ENCODE measurements at regions not wholly inside any gene's neighbourhood (a gene's known extent, or its start where the extent isn't known, plus 50 kb on each side); places are given as distances from the start of the nearest gene placed in this dataset.
"Not testable (repeated sequence)": the region's sequence is repeated elsewhere in the genome, so short reads cannot be mapped to it uniquely, and the experiment has no call there.

DNA sequence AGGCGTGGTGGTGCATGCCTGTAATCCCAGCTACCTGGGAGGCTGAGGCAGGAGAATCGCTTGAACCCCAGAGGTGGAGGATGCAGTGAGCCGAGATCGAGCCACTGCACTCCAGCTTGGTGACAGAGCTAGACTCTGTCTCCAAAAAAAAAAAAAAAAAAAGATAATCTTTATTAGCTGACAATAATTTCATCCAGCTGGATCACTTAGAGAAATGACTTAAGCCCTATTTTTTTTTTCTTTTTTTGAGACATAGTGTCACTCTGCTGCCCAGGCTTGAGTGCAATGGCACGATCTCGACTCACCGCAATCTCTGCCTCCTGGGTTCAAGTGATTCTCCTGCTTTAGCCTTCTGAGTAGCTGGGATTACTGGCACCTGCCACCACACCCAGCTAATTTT is 51.6 kb upstream of the MAP4K4 start:
- H3K27me3 ChIP-seq, H3K36me3 ChIP-seq, DNase-seq, H3K9me3 ChIP-seq, H3K4me3 ChIP-seq: not testable (repeated sequence)

DNA sequence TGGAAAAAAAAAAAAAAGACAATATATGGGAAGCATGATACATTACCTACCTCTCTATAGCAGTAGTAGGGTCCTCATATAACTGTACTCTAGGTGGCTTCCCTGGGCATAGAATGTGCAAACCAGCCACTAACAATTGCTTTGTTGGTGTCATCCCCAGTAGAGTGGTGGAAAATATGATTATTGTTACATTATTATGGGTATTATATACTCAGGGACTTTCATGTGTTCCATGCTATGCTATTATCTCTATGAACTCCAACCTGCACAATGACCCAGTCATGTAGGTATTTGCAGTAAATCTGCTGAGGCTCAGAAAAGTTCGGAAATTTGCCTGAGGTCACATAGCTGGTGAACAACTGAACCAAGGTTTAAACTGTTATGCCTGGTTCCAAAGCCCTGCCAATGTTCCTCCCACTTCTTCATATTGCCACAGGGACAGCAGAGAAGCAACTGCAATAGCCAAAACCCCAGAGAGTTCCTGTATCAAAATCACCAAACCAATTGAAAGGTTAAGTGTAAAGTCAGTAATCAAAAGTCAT is 52.6 kb upstream of the MAP4K4 start:
- Histone ChIP-seq H3K9me3 (peaks cover 1% of the 10 kb centered on the region; the same call in 1 of the 2 replicates), H3K4me3 (no peak overlapping the region), H3K36me3 (no peaks in the 10 kb centered on the region), H3K27me3 (no peaks in the 10 kb centered on the region)
- DNase-seq: no peak

- H3K4me3 ChIP-seq: no peak overlapping the region
- no peaks in the 10 kb centered on the region for H3K36me3 ChIP-seq
- no peak for DNase-seq
- peaks cover 1% of the 10 kb centered on the region; the same call in 1 of the 2 replicates for H3K9me3 ChIP-seq
- H3K27me3 ChIP-seq: no peaks in the 10 kb centered on the region
These were observed 54.4 kb upstream of the MAP4K4 start for GRCh38 chr2:101643004-101643524.

GRCh38 chr2:101638817-101639605 is 58.5 kb upstream of the MAP4K4 start:
- DNase-seq: no peak
- H3K9me3 ChIP-seq: peaks cover 1% of the 10 kb centered on the region; the same call in 1 of the 2 replicates

GRCh38 chr2:101638181-101638711 is 59.3 kb upstream of the MAP4K4 start:
- DNase-seq: no peak
- no peaks in the 10 kb centered on the region for H3K27me3 ChIP-seq
- H3K4me3 ChIP-seq: no peak overlapping the region
- H3K36me3 ChIP-seq: no peaks in the 10 kb centered on the region
- H3K9me3 ChIP-seq: peaks cover 1% of the 10 kb centered on the region; the same call in 1 of the 2 replicates

More at GRCh38 chr2:101638817-101639605, 58.5 kb upstream of the MAP4K4 start:
- Histone ChIP-seq H3K27me3 (no peaks in the 10 kb centered on the region), H3K36me3 (no peaks in the 10 kb centered on the region), H3K4me3 (no peak overlapping the region)

DNA sequence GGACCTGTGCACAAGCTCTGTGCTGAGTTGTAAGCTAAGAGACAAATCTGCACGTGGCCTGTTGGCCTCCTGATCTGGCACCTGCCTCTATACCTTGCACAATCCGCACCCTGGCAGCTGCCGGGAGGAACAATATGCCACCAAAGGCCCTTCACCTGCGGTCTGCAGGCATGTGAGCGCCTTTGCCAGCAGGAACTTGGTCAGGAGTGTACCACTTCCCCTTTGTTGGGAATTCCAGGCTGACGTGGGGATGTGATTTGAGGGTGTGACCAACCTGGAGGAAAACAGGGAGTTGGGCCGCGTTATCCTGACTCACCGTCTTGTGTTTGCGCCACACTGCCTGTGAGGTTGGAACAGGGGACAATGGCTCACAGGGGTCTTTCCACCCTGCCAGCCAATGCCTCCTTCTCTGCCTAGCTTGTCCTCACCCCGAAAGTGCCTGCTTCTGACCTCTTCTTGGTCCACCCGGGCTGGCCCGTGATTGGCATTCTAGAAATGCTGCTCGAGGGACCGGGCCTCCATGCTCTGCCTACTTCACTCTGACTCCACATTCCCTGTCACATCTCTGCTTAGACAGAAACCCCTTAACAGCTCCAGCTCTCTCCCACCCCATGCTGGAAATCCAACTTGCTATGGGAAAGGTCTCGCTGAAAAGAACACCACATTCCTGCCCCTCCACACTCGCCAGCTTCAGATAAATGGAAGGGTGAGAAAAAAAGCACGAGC is 67.1 kb upstream of the MAP4K4 start:
- no peak for DNase-seq
- no peak overlapping the region for H3K4me3 ChIP-seq
- H3K9me3 ChIP-seq: no peaks in the 10 kb centered on the region
- no peaks in the 10 kb centered on the region for H3K36me3 ChIP-seq
- no peaks in the 10 kb centered on the region for H3K27me3 ChIP-seq

- H3K36me3 ChIP-seq: no peaks in the 10 kb centered on the region
- no peaks in the 10 kb centered on the region for H3K27me3 ChIP-seq
- no peaks in the 10 kb centered on the region for H3K9me3 ChIP-seq
- no peak overlapping the region for H3K4me3 ChIP-seq
- DNase-seq: no peak
These were observed 69.5 kb upstream of the MAP4K4 start for GRCh38 chr2:101628030-101628392.

GRCh38 chr2:101627285-101628029 is 70.0 kb upstream of the MAP4K4 start:
- no peaks in the 10 kb centered on the region for H3K9me3 ChIP-seq
- no peaks in the 10 kb centered on the region for H3K27me3 ChIP-seq
- no peak for DNase-seq
- H3K36me3 ChIP-seq: no peaks in the 10 kb centered on the region
- no peak overlapping the region for H3K4me3 ChIP-seq

DNA sequence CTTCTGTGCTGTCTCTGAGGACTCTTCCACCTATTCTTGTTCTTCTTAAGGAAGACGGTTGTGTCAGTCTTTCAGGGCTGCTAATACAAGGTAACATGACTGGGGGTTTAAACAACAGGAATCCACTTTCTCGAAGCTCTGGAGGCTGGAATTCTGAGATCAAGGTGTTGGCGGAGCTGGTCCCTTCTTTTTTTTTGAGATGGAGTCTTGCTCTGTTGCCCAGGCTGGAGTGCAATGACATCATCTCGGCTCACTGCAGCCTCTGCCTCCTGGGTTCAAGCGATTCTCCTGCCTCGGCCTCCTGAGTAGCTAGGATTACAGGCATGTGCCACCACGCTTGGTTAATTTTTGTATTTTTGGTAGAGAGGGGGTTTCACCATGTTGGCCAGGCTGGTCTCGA is 71.7 kb upstream of the MAP4K4 start:
- H3K9me3 ChIP-seq, H3K4me3 ChIP-seq, H3K27me3 ChIP-seq, DNase-seq, H3K36me3 ChIP-seq: not testable (repeated sequence)

DNA sequence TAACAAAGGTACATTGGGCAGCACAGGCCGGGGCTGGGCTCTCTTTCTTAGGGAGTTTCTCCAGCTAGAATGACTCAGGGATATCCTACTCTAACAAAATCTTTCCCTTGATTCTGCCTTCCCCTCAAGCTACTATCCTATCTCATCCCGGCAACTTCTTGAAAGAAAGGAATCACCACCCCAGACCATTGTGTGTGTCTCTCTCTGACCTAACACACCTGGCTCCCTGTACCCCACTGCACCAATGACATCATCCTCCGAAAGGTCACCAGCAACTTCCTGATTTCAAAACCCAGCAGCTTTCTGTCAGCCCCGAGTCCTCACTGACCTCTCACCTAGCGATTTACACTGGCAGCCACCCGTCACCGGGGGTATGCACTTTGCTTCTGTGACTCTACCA is 72.1 kb upstream of the MAP4K4 start:
- no peaks in the 10 kb centered on the region for H3K36me3 ChIP-seq
- H3K9me3 ChIP-seq: no peaks in the 10 kb centered on the region
- no peak for DNase-seq
- H3K27me3 ChIP-seq: no peaks in the 10 kb centered on the region
- no peak overlapping the region for H3K4me3 ChIP-seq

GRCh38 chr2:101624706-101625332 is 72.7 kb upstream of the MAP4K4 start:
- Histone ChIP-seq H3K36me3 (no peaks in the 10 kb centered on the region), H3K27me3 (no peaks in the 10 kb centered on the region), H3K4me3 (no peak overlapping the region), H3K9me3 (no peaks in the 10 kb centered on the region)
- no peak for DNase-seq

DNA sequence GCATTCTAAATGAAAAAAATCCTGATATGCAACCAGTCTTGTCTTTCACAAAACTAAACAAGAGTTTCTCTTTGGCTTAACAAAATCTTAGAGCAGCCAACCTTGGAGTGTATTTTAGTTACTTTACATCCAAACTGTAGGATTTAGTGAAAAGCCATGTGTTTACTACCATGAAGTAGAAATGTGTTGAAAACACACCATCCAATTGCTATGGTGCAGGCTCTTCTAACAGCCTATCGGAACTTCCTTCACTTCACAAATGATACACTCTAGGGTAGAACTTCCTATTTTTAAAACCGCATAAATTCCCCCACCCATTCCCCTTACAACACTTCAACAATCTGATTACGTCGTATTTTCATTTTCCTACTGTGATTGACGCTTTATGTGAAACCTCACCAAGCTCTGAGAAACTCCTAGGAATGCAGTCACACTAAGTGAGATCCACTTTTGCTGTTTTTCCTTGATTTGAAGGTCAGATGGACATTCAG is 74.4 kb upstream of the MAP4K4 start:
- no peak for DNase-seq
- Histone ChIP-seq H3K4me3 (no peak overlapping the region), H3K36me3 (no peaks in the 10 kb centered on the region)

DNA sequence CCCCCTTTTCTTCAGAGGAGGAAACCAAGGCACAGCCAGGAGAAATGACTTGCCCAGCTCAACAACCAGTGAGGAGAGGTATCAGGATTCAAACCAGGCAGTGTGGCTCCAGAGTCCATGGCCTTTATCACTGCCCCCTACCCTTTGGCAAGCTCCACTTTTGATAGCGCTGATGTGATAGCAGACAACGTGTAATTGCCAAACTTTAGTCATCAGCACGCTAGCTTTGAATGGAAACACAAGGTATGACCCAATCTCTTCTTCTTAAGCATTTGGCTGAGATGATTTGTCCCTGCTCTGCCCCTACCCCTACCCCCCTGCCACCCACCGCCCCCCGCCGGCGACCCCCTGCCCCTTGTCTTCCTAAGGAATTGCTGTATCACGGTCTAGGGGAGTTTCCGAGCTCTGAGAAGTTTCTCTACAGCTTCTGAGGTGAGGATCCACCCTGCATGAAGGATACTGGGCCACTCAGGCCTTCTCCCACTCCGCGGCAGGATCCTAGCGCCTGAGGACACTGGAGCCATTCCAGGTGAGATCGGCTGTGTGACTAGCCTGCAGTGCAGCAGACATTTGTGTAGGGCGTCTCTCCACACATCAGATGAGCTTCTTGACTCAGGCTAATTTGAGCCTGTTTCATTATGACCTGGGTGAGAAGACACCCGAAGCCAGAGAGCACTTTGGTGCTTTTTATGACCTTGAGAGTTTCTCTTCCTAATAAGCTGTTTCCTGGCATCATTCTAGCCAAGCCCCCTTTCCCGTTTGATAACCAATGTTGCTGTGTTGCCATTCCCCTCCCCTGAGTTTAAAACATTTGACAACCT is 75.1 kb upstream of the MAP4K4 start:
- no peaks in the 10 kb centered on the region for H3K36me3 ChIP-seq
- H3K4me3 ChIP-seq: no peak overlapping the region
- no peak for DNase-seq
- no peaks in the 10 kb centered on the region for H3K27me3 ChIP-seq
- H3K9me3 ChIP-seq: no peaks in the 10 kb centered on the region

More for the DNA sequence above, 74.4 kb upstream of the MAP4K4 start:
- no peaks in the 10 kb centered on the region for H3K9me3 ChIP-seq
- H3K27me3 ChIP-seq: no peaks in the 10 kb centered on the region

DNA sequence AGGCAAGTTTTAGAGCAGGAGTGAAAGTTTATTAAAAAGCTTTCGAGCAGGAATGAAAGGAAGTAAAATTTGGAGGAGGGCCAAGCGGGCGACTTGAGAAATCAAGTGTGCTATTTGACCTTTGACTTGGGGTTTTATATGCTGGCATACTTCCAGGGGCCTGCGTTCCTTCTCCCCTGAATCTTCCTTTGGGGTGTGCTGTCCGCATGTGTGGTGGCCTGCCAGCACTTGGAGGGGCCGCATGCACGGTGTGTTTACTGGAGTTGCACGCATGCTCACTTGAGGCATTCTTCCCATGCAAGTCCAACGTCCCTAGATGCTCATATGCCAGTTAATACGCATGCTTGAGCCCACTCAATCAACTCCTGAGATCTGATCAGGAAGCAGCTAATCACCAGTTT is 78.3 kb upstream of the MAP4K4 start:
- Histone ChIP-seq H3K36me3 (no peaks in the 10 kb centered on the region), H3K27me3 (no peaks in the 10 kb centered on the region), H3K9me3 (no peaks in the 10 kb centered on the region), H3K4me3 (no peak overlapping the region)
- DNase-seq: no peak

- no peak overlapping the region for H3K4me3 ChIP-seq
- H3K9me3 ChIP-seq: no peaks in the 10 kb centered on the region
- DNase-seq: no peak
- no peaks in the 10 kb centered on the region for H3K27me3 ChIP-seq
- H3K36me3 ChIP-seq: no peaks in the 10 kb centered on the region
These were observed 79.7 kb upstream of the MAP4K4 start for GRCh38 chr2:101617796-101618195.

Measured in MG63 (cell line).